ENCODE measurements at regions not wholly inside any gene's neighbourhood (a gene's known extent, or its start where the extent isn't known, plus 50 kb on each side); places are given as distances from the start of the nearest gene placed in this dataset.

GRCh38 chr6:56347526-56347925 lies 100.1 kb upstream of the COL21A1 start:
- no peak for DNase-seq
- no peaks in the 10 kb centered on the region for H3K27me3 ChIP-seq
- intact Hi-C loops (cut with DNase I), result no loop called here
- no peak overlapping the region for H3K4me3 ChIP-seq (replicated peaks in 1 of 3)
- H3K36me3 ChIP-seq, result no peaks in the 10 kb centered on the region
- H3K9me3 ChIP-seq, result no peaks in the 10 kb centered on the region
- TF ChIP-seq CTCF (IDR thresholded peaks at IDR 0.05), result no peak
- TF ChIP-seq POLR2A (IDR thresholded peaks at IDR 0.05), result no peak
- H3K27ac ChIP-seq, result no peak overlapping the region
- no peaks in the 10 kb centered on the region for H3K4me1 ChIP-seq

GRCh38 chr6:56346958-56347357 lies 99.6 kb upstream of the COL21A1 start:
- no peaks in the 10 kb centered on the region for H3K4me1 ChIP-seq
- no peak for DNase-seq
- WGBS, 2 donors, result 88 to 97% methylated on average over 4 of the region's 4 CpGs
- TF ChIP-seq POLR2A (IDR thresholded peaks at IDR 0.05) (no peak), CTCF (IDR thresholded peaks at IDR 0.05) (no peak)
- H3K27me3 ChIP-seq, result no peaks in the 10 kb centered on the region
- no peaks in the 10 kb centered on the region for H3K9me3 ChIP-seq
- intact Hi-C loops (cut with DNase I), result no loop called here
- no peak overlapping the region for H3K4me3 ChIP-seq (replicated peaks in 1 of 3)
- H3K36me3 ChIP-seq, result no peaks in the 10 kb centered on the region
- no peak overlapping the region for H3K27ac ChIP-seq

- no peaks in the 10 kb centered on the region for H3K27me3 ChIP-seq
- no peak for DNase-seq
- no peak overlapping the region for H3K27ac ChIP-seq
- intact Hi-C loops (cut with DNase I), result no loop called here
- 89 to 90% methylated on average over 6 of the region's 6 CpGs for WGBS, 2 donors
- no peaks in the 10 kb centered on the region for H3K4me1 ChIP-seq
- no peak overlapping the region for H3K4me3 ChIP-seq (replicated peaks in 1 of 3)
- no peak for TF ChIP-seq POLR2A (IDR thresholded peaks at IDR 0.05)
- TF ChIP-seq CTCF (IDR thresholded peaks at IDR 0.05), result no peak
- no peaks in the 10 kb centered on the region for H3K36me3 ChIP-seq
- no peaks in the 10 kb centered on the region for H3K9me3 ChIP-seq
Observed at GRCh38 chr6:56345376-56345995, 98.1 kb upstream of the COL21A1 start.

GRCh38 chr6:56343295-56343694 lies 95.9 kb upstream of the COL21A1 start:
- H3K4me3 ChIP-seq (replicated peaks in 1 of 3), result no peak overlapping the region
- no peaks in the 10 kb centered on the region for H3K36me3 ChIP-seq
- no peaks in the 10 kb centered on the region for H3K9me3 ChIP-seq
- 87 to 91% methylated on average over 2 of the region's 2 CpGs for WGBS, 2 donors
- no peak overlapping the region for H3K27ac ChIP-seq
- no peaks in the 10 kb centered on the region for H3K4me1 ChIP-seq
- no peak for DNase-seq
- intact Hi-C loops (cut with DNase I), result no loop called here
- H3K27me3 ChIP-seq, result no peaks in the 10 kb centered on the region
- TF ChIP-seq CTCF (IDR thresholded peaks at IDR 0.05) (no peak), POLR2A (IDR thresholded peaks at IDR 0.05) (no peak)

GRCh38 chr6:56339524-56339923 lies 92.1 kb upstream of the COL21A1 start:
- H3K36me3 ChIP-seq, result no peaks in the 10 kb centered on the region
- no peak overlapping the region for H3K4me3 ChIP-seq (replicated peaks in 1 of 3)
- H3K27me3 ChIP-seq, result no peaks in the 10 kb centered on the region
- no peak for DNase-seq
- no peaks in the 10 kb centered on the region for H3K4me1 ChIP-seq
- no peaks in the 10 kb centered on the region for H3K9me3 ChIP-seq
- intact Hi-C loops (cut with DNase I), result no loop called here
- no peak overlapping the region for H3K27ac ChIP-seq
- WGBS, 2 donors, result 60 to 65% methylated on average over 3 of the region's 3 CpGs
- TF ChIP-seq CTCF (IDR thresholded peaks at IDR 0.05), result no peak
